GM21526 (cell line): ENCODE measurements at regions not wholly inside any gene's neighbourhood (a gene's known extent, or its start where the extent isn't known, plus 50 kb on each side); places are given as distances from the start of the nearest gene placed in this dataset.
A peak's percentile ranks its signal among the peaks of the same experiment; 100 is the strongest.

Source experiments
- ATAC-seq: cut with Tn5 transposase; IDR thresholded peaks from one replicate; pipeline ENCODE4 v1.9.1; 2021; ENCODE audit warnings: moderate library complexity; ENCODE audit not compliant: unreplicated experiment, low FRiP score

- ATAC-seq: no peak
Observed at GRCh38 chr2:12047761-12048160, 301.3 kb downstream of the LPIN1 start.

GRCh38 chr2:12048550-12048949, 302.1 kb downstream of the LPIN1 start:
- no peak for ATAC-seq

GRCh38 chr2:12050396-12050795, 304.0 kb downstream of the LPIN1 start:
- no peak for ATAC-seq

- no peak for ATAC-seq
Observed at GRCh38 chr2:12051831-12052230, 305.4 kb downstream of the LPIN1 start.

GRCh38 chr2:12052796-12053195, 306.4 kb downstream of the LPIN1 start:
- no peak for ATAC-seq

- no peak for ATAC-seq
Observed at GRCh38 chr2:12054956-12055618, 308.7 kb downstream of the LPIN1 start.

DNA sequence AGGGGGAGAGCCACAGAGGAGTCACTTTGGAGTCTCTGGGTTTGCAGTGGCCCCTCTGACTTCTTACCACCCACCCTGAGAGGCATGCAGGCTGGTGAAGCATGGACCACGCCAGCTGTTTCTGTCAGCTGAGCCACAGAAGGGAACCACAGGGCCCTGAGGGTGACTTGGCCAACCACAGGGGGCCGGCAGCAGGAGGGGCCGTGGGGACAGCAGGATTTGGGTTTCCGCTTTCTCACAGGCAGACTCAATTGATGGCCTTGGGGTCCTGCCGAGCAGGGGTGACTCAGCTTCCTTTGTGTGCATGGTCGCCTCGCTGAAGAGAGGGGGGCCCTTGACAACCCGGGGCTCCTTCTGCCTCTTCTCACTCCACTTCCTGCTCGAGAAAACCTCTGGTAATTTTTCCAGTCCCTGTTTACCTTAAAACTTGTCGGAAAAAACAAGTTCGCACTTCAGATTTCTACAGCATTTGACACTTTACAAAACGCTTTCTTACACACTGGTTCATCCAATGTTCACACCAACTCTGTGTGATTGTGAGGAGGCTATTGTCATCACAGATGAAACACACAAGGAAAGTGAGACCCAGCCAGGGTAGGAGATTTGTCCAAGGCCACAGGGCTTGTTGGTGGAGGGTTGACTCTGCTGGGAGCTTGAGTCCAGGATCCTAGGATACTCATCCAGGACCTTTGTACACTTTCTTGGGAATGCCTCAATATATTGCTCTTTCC, 311.2 kb downstream of the LPIN1 start:
- ATAC-seq: peak; percentile 70

GRCh38 chr2:12059616-12060441, 313.4 kb downstream of the LPIN1 start:
- ATAC-seq: no peak

DNA sequence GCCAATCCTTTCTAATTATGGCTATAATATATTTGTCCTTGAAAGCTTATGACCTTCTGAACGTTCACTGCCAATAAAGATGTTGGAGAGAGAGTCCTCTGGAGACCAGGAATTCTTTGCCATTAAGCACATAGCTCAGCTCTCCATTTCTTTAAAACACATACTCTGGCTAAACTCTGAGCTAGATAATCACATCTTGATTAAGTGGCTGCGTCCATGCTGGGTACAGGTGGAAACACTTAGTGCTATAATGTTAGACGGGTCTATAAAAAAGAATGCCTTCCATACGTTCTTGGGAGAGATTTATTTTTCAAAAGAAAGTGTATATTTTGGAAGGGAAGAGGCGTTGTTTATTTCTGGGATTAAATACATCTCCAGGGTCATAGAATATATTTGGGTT, 314.5 kb downstream of the LPIN1 start:
- no peak for ATAC-seq

DNA sequence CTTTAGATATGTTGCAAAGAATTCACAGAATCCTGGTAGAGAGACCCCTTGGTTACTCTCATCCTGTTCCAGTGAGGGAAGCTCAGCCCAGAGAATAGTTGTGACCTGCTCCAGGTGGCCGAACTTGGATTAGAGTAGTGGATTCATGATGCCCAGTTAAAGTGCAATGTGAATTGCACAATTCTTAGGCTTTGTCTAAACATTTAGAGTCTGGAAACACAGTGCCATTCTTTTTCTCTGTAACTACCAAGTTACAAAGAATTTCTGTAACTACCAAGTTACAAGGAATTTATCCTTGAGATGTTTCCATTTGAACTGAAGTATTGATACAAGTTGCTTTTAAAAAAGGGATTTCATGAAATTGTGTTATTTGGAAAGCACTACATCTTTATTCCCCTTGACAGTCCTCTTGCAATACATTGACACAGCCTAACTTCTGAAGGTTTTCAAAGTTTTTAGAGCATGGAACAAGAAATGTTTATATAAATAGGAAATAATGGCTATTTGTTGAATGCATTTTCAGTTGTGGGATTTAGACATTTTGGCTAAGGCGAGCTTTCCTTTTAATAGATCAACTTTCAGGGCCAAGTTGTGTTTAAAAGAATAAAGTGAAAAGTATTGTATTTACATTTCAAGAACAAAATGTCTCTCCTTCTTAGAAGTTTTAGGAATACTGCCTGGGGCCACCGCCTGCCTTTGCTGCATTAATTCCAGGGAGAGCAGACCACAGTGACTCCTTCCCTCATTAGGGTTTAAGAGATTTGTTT, 315.0 kb downstream of the LPIN1 start:
- ATAC-seq: no peak

DNA sequence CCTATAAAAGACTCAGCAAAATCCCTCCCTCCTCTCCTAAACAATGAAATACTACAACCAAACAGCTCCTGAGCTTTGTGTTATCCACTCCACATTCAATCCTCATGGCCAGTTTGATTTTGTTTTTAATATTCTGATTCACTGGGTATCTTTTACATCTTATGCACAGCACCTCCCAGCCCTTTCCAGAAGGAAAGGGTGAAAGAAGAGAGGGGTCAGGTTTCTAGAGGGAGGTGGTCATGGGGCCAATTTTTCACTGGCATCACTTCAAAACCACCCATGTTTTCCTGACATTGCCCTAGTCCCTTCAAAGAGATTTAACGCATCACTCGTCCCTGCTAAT, 315.6 kb downstream of the LPIN1 start:
- no peak for ATAC-seq

DNA sequence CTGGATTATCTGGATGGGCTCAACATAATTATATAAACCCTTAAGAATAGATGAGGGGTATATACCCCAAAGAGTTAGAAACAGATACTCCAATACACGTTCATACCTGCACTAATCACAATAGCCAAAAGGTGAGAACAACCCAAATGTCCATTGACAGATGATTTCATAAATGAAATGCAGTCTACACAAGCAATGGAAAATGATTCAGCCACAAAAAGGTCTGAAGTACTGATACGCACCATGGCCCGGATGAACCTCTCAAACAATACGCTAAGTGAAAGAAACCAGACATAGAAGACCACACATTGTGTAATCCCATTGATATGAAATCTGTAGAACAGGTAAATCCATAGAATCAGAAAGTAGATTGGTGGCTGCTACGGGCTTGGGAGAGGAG, 316.8 kb downstream of the LPIN1 start:
- ATAC-seq: no peak

DNA sequence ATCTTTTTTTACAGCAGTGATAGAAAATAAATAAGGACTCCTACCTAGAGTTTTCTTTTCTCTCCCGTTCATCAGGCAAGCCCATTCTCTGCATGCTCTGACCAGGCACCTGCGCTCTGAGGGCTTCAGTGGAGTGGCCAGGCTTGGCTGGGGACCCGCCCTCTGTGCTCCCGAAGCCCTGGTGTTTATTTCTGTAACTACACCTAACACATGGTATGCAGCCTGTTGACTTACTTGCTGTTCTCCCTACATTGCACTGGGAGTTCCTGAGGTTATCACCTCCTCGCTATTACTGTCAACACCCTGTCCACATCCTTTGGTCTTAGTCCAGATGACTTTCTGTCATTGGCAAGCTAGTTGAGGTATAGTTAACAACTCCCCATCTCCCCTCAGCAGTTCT, 317.7 kb downstream of the LPIN1 start:
- ATAC-seq: no peak

DNA sequence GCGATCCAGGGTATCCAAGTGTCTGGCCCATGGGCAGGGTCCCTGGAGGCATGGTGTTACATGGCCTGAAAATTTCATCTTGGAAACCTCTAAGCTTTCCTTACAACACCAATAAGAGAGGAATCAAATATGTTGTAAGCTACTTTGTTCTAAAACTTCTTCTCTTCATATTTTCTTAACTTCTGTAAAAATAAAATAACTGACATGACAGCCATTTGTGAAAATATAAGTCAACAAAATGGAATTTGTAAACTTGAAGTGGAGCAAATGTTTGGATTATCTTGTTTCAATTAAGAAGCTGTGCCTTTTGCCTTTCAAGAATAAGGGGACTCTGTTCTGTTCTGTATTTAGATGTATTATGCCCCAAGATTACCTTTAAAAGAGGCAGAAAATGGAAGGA, 319.7 kb downstream of the LPIN1 start:
- ATAC-seq: no peak

- no peak for ATAC-seq
Observed at GRCh38 chr2:12066986-12067385, 320.6 kb downstream of the LPIN1 start.

- ATAC-seq: no peak
Observed at GRCh38 chr2:12068796-12069538, 322.5 kb downstream of the LPIN1 start.

- no peak for ATAC-seq
Observed at GRCh38 chr2:12070153-12070552, 323.7 kb downstream of the LPIN1 start.

GRCh38 chr2:12070581-12070980, 324.1 kb downstream of the LPIN1 start:
- no peak for ATAC-seq

DNA sequence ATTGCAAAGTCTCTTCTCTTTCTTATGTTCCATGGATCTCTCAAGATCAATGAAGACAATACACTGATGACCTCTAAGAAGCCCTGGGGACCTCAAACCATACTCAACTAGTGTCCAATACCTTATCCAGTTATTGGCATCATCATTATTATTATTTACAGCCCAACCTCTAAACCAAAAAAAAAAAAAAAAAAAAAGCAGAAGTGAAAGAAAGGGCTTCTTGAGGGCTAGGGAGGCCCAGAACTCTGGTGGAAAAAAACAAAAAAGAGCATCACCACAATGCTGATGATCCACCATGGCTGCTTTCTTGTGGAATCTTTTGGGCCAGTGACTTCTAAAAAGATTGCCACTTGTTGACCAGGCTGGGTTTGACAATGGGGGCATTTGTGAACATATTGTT, 324.9 kb downstream of the LPIN1 start:
- no peak for ATAC-seq

GRCh38 chr2:12073217-12073852, 326.9 kb downstream of the LPIN1 start:
- no peak for ATAC-seq
